ENCODE measurements at regions not wholly inside any gene's neighbourhood (a gene's known extent, or its start where the extent isn't known, plus 50 kb on each side); places are given as distances from the start of the nearest gene placed in this dataset.
"Not testable (repeated sequence)": the region's sequence is repeated elsewhere in the genome, so short reads cannot be mapped to it uniquely, and the experiment has no call there.

DNA sequence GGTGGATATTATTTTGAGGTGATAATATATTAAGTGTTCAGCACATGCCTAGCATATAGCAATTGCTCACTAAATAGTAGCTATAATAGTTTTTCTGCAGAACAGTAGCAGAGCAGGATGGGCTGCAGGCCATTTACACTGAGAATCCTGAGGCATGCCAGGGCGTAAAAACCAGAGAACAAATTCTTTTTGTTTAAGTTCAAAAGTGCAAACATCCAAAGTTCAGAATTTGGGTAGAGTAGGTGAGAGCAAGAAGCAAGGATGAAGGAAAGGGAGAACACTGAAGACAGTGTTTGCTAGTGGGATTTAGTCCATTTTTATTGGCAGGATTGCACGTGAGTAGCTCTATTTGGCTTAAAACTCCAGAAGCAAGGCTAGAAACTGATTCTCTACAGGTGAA is 72.0 kb upstream of the RHOBTB1 start:
- Histone ChIP-seq H2AFZ (no peak overlapping the region), H3K27me3 (no peaks in the 10 kb centered on the region), H3K36me3 (replicated peaks; ENCODE audit: insufficient read depth, low read depth) (no peaks in the 10 kb centered on the region), H3K27ac (no peak overlapping the region), H3K4me3 (no peak overlapping the region), H3K4me2 (no peak overlapping the region), H3K4me1 (ENCODE audit: insufficient read depth) (peaks cover 6% of the 10 kb centered on the region), H3K9me2 (replicated peaks; ENCODE audit: insufficient read depth) (no peaks in the 10 kb centered on the region), H3K79me2 (no peaks in the 10 kb centered on the region), H3K9me3 (ENCODE audit: low read depth) (no peaks in the 10 kb centered on the region), H4K20me1 (ENCODE audit: insufficient read depth, poor library complexity, severe bottlenecking) (no peaks in the 10 kb centered on the region)
- TF ChIP-seq, protein P1, sequence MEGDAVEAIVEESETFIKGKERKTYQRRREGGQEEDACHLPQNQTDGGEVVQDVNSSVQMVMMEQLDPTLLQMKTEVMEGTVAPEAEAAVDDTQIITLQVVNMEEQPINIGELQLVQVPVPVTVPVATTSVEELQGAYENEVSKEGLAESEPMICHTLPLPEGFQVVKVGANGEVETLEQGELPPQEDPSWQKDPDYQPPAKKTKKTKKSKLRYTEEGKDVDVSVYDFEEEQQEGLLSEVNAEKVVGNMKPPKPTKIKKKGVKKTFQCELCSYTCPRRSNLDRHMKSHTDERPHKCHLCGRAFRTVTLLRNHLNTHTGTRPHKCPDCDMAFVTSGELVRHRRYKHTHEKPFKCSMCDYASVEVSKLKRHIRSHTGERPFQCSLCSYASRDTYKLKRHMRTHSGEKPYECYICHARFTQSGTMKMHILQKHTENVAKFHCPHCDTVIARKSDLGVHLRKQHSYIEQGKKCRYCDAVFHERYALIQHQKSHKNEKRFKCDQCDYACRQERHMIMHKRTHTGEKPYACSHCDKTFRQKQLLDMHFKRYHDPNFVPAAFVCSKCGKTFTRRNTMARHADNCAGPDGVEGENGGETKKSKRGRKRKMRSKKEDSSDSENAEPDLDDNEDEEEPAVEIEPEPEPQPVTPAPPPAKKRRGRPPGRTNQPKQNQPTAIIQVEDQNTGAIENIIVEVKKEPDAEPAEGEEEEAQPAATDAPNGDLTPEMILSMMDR (IDR thresholded peaks at IDR 0.05; ENCODE audit: poor library complexity) = no peak
- TF ChIP-seq EZH2phosphoT487 (IDR thresholded peaks at IDR 0.05; ENCODE audit: low read depth, severe bottlenecking, unreplicated experiment) (no peak), EZH2 (IDR thresholded peaks at IDR 0.05; ENCODE audit: borderline replicate concordance) (no peak)
- DNase-seq (ENCODE audit: low spot score) = no peak
- 60% methylated on average over 2 of the region's 2 CpGs for WGBS (ENCODE audit: low lambda C conversion rate, missing lambda C conversion rate)

DNA sequence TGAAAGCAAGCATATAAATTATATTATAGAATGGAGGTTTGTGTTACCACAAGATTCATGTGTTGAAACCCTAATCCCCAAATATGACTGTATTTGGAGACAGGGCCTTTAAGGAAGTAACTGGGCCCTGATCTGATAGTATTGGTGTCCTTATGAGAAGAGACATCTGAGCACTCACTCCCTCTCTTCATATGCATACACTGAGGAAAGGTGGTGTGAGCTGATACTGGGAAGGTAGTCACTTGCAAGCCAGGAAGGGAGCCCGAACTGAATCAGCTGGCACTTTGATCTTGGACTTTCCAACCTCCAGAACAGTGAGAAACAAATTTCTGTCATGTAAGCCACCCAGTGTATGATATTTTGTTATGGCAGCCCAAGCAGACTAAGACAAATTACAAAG is 66.9 kb upstream of the RHOBTB1 start:
- Histone ChIP-seq H3K9me2 (replicated peaks; ENCODE audit: insufficient read depth) (no peaks in the 10 kb centered on the region), H3K4me3 (no peak overlapping the region), H3K36me3 (replicated peaks; ENCODE audit: insufficient read depth, low read depth) (no peaks in the 10 kb centered on the region), H3K79me2 (no peaks in the 10 kb centered on the region), H2AFZ (no peak overlapping the region), H3K27me3 (no peaks in the 10 kb centered on the region), H4K20me1 (ENCODE audit: insufficient read depth, poor library complexity, severe bottlenecking) (no peaks in the 10 kb centered on the region), H3K9me3 (ENCODE audit: low read depth) (no peaks in the 10 kb centered on the region), H3K27ac (no peak overlapping the region), H3K4me1 (ENCODE audit: insufficient read depth) (peaks cover 12% of the 10 kb centered on the region), H3K4me2 (no peak overlapping the region)
- TF ChIP-seq EZH2phosphoT487 (IDR thresholded peaks at IDR 0.05; ENCODE audit: low read depth, severe bottlenecking, unreplicated experiment) (no peak), EZH2 (IDR thresholded peaks at IDR 0.05; ENCODE audit: borderline replicate concordance) (no peak)
- TF ChIP-seq, protein P1 (IDR thresholded peaks at IDR 0.05; ENCODE audit: poor library complexity) = no peak
- 80% methylated on average over 1 of the region's 1 CpG for WGBS (ENCODE audit: low lambda C conversion rate, missing lambda C conversion rate)
- no peak for DNase-seq (ENCODE audit: low spot score)

DNA sequence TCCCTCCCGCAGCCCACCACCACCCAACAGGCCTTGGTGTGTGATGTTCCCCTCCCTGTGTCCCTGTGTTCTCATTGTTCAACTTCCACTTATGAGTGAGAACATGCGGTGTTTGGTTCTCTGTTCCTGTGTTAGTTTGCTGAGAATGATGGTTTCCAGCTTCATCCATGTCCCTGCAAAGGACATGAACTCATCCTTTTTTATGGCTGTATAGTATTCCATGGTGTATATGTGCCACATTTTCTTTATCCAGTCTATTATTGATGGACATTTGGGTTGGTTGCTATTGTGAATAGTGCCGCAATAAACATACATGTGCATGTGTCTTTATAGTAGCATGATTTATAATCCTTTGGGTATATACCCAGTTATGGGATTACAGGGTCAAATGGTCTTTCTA is 59.1 kb upstream of the RHOBTB1 start:
- not testable (repeated sequence) for H4K20me1 ChIP-seq (ENCODE audit: insufficient read depth, poor library complexity, severe bottlenecking)
- WGBS (ENCODE audit: low lambda C conversion rate, missing lambda C conversion rate) = 91% methylated on average over 3 of the region's 3 CpGs

GRCh38 chr10:61001731-61002122 is 57.7 kb upstream of the RHOBTB1 start:
- Histone ChIP-seq H3K27me3 (no peaks in the 10 kb centered on the region), H3K36me3 (replicated peaks; ENCODE audit: insufficient read depth, low read depth) (no peaks in the 10 kb centered on the region), H3K27ac (no peak overlapping the region), H3K9me2 (replicated peaks; ENCODE audit: insufficient read depth) (no peaks in the 10 kb centered on the region), H2AFZ (peak overlapping the region; percentile 76), H4K20me1 (ENCODE audit: insufficient read depth, poor library complexity, severe bottlenecking) (no peaks in the 10 kb centered on the region), H3K79me2 (no peaks in the 10 kb centered on the region), H3K4me1 (ENCODE audit: insufficient read depth) (no peaks in the 10 kb centered on the region), H3K4me3 (peak overlapping the region; percentile 54), H3K9me3 (ENCODE audit: low read depth) (no peaks in the 10 kb centered on the region), H3K4me2 (peak overlapping the region; percentile 91)
- DNase-seq (ENCODE audit: low spot score) = no peak
- TF ChIP-seq, protein P1 (IDR thresholded peaks at IDR 0.05; ENCODE audit: poor library complexity) = no peak
- no peak for TF ChIP-seq EZH2 (IDR thresholded peaks at IDR 0.05; ENCODE audit: borderline replicate concordance)
- TF ChIP-seq EZH2phosphoT487 (IDR thresholded peaks at IDR 0.05; ENCODE audit: low read depth, severe bottlenecking, unreplicated experiment) = no peak
- WGBS (ENCODE audit: low lambda C conversion rate, missing lambda C conversion rate) = 32% methylated on average over 14 of the region's 18 CpGs

More for the DNA sequence above, 59.1 kb upstream of the RHOBTB1 start:
- H3K4me1 ChIP-seq (ENCODE audit: insufficient read depth); H2AFZ ChIP-seq; H3K27me3 ChIP-seq; H3K9me3 ChIP-seq (ENCODE audit: low read depth); H3K9me2 ChIP-seq (replicated peaks; ENCODE audit: insufficient read depth); H3K4me2 ChIP-seq; DNase-seq (ENCODE audit: low spot score); H3K79me2 ChIP-seq; H3K27ac ChIP-seq; H3K4me3 ChIP-seq; H3K36me3 ChIP-seq (replicated peaks; ENCODE audit: insufficient read depth, low read depth): not testable (repeated sequence)
